ENCODE measurements at regions not wholly inside any gene's neighbourhood (a gene's known extent, or its start where the extent isn't known, plus 50 kb on each side); places are given as distances from the start of the nearest gene placed in this dataset.

DNA sequence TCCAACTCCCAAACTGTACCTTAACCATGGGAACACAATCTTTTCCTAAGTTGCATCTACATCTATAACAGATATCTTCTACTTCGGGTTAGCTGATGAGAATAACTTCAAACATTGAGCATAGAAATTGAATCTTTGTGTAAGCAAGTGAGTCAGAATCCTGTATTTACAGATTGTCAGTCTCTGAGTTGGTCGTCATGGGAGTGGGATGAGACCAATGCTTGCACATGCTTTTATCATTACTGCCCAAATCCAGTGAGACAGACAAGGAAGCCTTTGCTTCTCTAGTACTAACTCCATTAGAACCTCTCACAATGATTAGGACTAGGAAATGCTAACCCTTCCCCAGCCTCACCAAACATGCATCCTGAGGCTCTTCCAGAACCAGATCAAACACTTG, 587.1 kb upstream of the ZNF717 start:
- TF ChIP-seq, protein P1, sequence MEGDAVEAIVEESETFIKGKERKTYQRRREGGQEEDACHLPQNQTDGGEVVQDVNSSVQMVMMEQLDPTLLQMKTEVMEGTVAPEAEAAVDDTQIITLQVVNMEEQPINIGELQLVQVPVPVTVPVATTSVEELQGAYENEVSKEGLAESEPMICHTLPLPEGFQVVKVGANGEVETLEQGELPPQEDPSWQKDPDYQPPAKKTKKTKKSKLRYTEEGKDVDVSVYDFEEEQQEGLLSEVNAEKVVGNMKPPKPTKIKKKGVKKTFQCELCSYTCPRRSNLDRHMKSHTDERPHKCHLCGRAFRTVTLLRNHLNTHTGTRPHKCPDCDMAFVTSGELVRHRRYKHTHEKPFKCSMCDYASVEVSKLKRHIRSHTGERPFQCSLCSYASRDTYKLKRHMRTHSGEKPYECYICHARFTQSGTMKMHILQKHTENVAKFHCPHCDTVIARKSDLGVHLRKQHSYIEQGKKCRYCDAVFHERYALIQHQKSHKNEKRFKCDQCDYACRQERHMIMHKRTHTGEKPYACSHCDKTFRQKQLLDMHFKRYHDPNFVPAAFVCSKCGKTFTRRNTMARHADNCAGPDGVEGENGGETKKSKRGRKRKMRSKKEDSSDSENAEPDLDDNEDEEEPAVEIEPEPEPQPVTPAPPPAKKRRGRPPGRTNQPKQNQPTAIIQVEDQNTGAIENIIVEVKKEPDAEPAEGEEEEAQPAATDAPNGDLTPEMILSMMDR (IDR thresholded peaks at IDR 0.05) = no peak
- TF ChIP-seq EP300 (IDR thresholded peaks at IDR 0.05) (no peak), POLR2A (IDR thresholded peaks at IDR 0.05) (no peak)

Measured in stomach (tissue), 4 donors.